ENCODE measurements at regions not wholly inside any gene's neighbourhood (a gene's known extent, or its start where the extent isn't known, plus 50 kb on each side); places are given as distances from the start of the nearest gene placed in this dataset.
"Not testable (repeated sequence)": the region's sequence is repeated elsewhere in the genome, so short reads cannot be mapped to it uniquely, and the experiment has no call there.

DNA sequence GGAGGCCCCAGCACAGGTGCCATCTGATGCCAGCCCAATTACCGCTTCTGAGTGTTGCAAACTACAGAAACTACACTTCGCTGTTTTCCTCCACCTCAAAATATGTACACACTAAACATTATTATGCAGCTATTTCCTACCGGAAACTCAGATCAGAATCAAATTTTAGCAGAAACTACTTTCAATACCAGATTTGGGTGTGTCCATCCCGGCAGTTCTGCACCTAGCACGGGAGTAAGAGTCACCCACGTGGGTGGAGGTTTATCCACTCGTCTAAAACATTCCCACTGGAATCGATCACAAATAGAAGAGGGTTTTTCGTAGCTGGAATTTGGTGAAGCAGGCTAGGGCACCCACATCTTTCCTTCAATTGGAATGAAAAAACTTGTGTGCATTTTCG, 214.4 kb upstream of the PRKCQ start:
- no peak for DNase-seq

DNA sequence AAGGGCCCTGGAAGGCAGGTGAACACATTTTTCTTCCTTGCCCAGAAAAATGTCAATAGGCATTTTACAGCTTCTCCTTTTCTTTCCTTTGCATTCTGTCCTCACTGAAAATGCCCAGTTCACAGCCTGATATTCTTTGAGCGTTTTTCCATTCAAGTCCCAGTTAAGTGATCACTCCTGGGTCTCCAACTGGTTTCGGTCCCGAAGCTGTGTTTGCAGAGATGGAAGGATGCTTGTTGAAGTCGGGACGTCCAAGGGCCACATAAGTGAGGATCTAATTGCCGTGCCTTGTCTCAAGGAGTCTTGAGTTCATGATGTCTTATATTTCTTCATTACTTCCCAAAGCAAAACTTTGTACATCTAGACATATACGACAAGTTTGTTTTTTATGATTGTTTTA, 208.7 kb upstream of the PRKCQ start:
- DNase-seq, result no peak

DNA sequence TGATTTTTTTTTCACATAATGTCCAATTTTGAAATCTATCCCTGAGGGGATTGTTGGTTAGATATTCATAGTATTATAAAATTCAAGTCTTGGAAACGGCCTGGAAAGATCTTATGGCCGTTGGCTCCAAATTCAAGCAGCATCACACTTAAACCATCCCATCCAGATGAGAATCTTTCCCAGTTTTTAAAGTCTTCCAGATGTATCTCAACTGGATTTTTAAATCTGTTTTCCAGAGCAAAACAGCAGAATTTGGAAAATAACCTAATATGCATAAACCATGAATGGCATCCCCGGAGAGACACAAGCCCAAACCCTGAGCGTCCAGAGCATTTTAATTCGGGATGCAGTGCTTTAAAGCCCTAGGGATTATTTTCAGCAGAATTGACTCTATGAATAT, 208.2 kb upstream of the PRKCQ start:
- DNase-seq, result no peak

DNA sequence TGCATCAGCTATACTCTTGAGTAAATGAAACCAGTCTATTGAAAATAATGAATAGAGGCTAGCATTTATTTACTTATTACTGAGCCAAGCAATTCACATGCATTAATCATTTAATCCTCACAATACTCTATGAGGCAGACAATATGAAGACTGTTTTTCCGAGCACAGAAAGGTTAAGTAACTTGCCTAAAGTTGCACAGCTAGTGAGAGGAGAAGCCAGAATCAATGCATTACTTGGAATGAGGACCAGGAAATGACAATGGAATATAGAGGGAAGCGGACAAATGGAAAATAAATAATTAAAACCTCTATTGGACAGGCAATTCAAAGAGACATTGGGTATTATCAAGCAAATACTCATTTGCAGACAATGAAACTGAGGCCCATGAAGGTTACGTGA, 207.6 kb upstream of the PRKCQ start:
- DNase-seq, result no peak

DNA sequence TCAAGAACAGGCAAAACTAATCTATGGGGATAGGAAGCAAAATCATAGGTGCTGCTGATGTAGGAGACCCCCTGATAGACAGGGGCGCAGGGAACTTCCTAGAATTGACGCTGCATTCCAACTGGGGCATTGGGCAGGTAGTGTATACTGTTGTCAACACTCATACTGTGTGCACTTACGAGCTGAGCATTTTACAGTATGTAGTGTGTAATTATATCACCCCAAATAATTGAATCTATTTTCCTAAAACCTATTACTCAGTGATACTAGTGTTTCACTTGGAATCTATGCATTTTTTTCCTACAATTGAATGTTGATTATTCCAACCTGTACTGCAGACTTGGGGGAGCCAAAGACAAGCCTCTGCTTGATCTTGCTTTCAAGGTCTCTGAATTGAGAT, 207.0 kb upstream of the PRKCQ start:
- DNase-seq, result no peak

DNA sequence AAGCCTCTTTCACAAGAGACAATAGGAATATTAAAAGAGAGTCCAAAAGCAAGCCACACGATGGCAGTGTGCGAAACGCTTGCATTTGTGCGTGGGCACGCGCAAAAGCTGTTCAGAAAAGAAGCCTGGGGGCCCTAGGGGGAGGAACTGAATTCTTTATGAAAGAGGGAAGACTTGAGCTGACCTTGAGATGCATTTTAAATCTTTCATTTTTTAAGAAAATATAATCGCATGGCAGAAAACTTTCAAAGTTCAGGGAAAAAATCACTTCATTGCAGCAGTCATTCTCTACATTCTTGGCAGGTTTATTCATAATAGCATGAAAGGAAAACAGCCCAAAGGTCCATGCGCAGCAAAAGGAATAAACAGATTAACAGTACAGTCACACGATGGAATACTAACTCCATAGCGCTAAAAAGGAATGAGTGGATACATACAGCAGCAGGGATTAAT, 206.5 kb upstream of the PRKCQ start:
- DNase-seq, result no peak

DNA sequence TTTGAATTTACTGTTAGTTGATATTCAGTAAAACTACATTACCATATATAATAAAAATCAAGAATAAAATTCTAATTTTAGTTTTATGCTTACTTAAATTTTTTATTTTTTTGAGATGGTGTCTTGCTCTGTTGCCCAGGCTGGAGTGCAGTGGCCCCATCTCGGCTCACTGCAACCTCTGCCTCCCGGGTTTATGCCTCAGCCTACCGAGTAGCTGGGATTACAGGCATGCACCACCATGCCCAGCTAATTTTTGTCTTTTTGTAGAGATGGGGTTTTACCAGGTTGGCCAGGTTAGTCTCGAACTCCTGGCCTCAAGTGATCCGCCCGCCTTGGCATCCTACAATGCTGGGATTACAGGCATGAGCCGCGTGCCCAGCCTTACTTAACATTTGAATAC, 204.4 kb upstream of the PRKCQ start:
- DNase-seq, result not testable (repeated sequence)

DNA sequence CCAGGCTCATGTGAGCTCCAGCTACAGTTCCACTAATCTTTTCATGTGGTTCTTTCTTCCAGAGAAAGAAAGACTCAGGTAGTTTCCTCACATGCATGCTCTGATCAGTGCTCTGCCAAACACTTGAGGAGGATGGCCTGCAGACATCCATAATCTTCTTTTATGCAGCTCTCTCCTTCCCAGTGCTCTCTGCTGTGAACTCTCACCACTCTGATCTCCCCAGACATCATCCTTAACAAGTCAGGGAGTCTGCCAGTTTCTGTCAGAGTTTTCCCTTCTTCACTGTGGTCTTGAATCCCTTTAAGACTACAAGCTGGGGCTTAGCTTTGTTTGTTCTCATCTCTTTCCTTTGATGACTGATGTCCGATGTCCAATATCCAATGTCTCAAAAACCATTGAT, 203.4 kb upstream of the PRKCQ start:
- DNase-seq, result no peak

DNA sequence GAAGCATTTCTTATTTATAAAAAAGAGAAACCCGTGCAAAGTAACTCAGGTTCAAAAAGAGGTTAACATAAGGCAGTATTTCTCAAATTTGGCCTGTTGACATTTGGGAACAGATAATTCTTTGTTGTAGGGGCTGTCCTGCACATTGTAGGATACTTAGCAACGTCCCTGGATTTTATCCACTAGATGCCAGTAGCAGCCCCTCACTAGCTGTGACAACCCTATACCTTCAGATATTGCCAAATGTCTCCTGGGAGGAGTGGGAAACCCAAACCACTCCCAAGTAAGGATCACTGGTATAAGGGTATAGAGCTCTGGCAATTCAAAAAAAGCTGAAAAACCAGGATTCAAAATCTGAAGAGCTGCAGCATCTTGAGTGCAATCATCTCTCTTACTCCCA, 202.3 kb upstream of the PRKCQ start:
- no peak for DNase-seq

DNA sequence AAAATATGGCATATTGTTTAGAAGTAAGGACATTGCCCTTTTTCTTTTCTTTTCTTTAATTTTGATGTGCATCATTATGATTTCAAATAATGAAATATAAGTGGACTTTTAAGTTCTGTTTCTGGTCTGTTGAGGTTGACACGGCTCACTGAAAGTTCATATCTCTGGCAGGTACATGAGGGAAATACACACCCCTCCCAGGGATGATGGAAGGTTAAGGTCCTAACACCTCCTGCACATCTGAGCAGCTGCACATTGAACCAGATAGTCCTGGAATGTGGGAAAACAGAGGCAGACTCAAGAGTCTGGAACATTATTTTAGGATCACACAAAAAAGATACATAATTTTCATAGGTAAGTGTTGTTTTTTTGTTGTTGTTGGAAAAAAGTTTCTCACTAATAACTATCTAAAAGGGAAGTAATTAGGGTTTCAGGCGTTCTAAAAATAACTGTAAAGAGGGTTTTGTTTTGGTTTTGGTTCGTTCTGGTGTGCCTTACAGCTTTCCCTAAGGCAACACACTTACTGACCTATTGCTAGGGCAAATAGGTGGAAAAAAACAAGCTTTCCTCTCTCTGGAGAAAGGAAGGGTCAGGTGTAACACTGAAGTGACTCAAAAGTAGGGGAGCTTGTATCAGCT, 201.2 kb upstream of the PRKCQ start:
- no peak for DNase-seq

DNA sequence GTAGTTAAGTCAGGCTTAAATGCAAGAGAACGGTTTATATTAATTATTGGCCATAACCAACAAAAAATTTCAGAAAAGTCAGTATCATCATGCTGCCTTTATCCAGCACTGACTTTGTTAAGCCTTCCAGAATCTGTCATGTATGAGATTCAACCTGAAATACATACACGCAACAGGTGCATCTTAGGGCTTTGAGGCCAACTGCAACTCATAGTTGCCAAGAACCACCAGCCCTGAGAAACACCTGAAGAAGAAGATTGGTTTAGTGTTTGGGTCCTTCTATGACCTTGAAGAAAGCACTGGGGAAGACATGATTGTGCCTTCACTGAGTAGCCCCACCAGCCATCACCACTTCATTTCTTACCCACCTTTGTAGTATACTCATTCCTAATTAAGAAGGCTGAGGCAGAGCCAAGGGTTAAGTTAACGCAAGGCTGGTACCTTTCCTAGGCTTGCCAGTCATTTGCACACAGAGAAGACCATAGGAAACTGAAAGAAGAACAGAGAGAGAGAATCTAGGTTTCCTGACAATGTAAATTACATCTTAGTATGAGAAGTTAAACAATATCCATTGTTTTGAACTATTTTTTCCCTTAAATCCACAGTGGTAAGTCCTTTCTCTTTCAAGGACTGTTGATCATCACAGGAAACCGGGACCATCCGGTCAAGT, 200.1 kb upstream of the PRKCQ start:
- DNase-seq, result no peak

DNA sequence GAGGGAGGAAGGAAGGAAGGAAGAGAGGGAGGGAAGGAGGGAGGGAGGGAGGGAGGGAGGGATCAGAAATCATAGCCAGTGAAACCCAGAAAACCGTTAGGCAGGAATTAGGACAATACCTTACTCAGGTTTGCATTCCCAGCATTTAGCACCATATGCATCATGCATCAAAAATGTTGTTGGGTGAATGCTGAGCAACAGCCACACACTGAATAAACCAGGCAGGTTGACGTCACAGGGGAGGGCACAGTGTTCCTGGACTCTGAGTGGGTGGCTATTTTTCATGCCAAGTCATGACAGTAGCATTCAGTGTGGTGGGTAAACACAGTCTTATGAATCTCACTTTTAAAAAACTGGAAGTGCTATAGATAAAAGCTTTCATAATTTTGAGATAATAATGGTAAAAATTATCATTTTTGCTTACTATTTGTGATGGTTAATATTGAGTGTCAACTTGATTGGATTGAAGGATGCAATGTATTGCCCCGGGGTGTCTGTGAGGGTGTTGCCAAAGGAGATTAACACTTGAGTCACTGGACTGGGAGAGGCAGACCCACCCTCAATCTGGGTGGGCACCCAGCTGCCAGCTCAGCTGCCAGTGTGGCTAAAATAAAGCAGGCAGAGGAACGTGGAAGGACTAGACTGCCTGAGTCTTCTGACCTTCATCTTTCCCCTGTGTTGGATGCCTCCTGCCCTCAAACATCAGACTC, 199.1 kb upstream of the PRKCQ start:
- DNase-seq, result no peak

DNA sequence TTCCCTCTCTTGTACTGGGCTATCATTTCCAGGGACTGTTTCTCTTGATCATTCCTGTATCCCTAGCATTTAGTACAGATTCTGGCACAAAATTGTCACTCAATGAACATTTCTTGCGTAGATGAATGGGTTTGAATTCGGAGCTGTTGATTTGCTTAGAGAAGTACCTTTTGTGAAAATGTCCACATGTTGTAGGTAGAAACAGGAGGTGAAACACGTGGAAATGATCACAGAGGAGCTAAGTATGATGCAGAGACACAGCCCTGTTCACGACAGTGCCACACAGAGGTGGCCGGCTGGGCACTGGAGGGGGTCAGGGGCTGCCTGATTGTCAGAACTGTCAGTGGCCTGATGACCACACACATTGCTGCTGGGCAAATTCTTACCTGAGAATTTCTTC, 196.1 kb upstream of the PRKCQ start:
- no peak for DNase-seq

DNA sequence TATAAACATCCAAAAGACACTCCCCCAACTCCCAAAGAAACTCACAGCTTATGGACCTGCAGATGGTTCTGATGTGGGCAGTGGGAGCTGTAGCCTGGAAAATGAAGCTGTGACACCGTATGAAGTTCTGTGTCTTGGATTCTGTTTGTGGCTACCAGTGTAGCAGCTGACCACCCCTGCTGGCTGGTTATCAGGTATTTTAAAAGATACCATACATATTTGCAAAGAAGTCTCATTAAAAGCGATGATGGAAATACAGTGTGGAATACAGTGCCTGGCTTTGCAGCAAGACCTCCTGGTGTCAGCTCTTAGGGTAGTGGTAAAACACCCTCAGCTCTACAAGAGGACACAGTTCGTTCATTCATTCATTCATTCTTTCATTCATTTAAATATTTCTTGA, 194.3 kb upstream of the PRKCQ start:
- no peak for DNase-seq

DNA sequence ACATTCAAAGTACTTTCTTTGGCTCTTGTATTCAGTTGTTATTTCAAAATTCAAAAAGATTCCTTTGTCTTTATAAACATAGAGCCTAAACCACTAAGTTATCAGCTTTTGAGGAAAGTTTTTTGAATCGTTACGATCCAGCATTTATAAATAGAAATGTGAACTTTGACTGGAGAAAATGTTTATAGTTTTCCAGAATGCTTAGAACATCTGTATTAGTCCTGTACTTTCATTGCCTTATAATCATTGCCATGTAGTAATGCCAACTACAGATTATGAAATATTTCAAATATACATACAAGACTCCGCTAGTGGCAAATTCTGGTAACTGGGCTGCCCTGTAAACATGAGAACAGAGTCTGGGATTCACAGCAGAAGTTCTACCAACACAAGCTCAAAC, 191.3 kb upstream of the PRKCQ start:
- DNase-seq, result no peak

DNA sequence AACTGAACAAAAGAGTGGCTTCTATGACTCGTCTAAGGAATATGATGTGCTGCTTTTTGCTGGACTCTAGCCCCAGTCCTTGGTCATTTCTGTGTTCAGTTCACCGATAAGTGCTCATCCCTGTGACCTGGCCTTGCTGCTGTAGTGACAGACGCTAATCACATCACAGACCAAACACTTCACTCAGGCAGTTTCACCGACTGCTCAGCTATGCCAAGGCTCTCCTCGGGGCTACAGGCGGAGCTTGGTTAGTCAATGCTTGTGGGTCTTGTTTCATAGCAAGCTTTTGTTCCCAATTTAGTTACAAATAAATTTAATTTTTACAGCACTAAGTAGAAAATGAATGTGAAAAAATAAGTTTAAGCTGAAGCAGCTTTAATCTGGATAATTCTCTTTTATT, 190.8 kb upstream of the PRKCQ start:
- no peak for DNase-seq

DNA sequence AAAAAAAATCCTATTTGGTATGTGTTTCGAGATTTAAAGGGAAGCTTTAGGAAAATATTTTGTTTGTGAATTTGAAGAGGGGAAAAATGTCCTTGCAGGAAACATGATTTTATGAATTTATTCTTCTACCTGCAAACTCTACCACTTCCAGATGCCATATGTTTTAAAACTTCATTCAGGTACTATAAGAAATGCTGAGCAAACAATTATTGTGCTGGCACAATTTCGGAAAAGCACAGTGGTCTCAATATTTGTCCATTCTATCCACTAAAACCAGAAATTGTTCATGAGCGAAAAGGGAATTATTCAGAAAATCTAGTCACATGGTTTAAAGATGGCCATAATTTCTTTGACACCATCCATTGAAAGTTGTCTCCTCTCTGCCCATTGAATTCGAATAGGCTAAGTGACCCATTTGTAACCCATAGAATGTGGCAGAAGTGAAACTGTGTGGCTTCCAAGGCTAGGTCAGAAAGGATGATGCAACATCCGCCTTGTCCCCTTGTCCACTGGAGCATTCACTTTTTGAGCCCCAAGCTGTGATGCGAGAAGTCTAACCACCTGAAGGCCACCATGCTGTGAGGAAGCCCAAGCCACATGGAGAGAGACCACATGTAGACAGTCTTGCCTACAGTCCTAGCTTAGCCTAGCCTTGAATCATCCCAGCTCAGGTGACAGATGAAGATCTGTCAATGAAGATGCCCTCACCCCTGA, 189.8 kb upstream of the PRKCQ start:
- DNase-seq, result peak; percentile 23

DNA sequence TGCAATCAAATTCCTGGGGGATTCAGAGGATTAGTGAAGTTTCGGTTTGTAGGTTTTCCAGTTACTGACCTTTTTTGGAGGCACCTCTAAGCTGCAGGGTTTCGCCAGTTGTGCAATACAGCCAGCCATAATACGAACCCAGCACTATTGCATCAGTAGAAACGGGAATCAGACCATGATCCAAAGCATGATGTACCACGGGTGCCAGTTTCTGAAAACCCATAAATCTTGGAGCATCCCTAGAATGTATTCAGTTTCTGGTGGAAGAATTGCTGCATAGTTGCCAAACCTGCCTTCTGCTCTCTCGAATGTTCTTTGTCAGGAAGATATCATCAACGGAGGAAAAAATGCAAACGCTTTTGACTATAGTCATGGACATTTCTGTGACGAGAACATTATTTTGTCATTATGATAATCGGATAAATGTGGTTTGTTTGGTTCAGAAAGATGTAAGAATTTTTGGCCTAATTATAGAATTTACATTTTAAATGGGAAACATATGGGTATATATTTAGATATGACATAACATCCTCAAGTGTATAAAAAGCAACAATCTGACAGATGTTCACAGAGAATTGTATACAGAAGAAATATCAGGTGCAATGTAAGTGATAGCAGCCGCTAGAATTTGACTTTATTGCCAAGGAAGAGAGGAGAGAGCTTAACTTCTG, 186.2 kb upstream of the PRKCQ start:
- peak; percentile 45 for DNase-seq

DNA sequence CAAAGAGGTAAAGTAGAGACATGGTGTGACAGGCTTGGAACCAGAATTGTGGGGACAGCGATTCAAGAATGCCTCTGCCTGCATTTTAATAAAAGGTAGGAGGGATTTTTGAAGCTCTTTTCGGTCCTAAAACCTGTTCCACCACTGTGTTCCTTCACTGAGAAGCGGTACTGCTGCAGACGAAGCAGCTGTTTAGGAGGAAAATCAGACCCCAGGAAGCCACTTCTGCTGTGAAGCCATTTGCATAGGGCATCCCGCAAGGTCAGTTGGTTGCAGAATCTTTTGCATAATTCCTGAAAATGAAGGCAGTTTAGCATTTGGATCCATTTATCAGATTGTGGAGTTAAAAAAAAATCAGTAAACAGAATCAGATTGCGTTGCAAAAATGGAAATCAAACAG, 183.3 kb upstream of the PRKCQ start:
- DNase-seq, result no peak

DNA sequence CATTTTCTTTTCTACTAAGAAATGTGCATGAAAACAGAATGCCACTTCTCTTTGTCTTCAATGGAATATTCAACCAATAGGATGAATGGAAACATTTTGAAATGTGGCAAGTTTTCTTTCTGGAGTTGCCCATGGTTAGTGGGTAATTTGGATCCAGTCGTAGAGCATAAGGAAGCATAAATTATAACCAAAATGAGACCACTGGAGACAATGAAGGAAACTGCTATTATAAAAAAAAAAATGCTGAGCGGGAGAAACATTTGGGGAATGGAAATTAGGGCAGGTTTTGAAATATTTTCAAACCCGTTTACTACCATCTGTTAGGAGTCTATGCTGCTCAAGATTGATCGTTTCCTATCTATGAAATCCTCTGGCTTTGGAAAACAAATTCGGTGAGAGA, 182.9 kb upstream of the PRKCQ start:
- DNase-seq, result no peak

DNA sequence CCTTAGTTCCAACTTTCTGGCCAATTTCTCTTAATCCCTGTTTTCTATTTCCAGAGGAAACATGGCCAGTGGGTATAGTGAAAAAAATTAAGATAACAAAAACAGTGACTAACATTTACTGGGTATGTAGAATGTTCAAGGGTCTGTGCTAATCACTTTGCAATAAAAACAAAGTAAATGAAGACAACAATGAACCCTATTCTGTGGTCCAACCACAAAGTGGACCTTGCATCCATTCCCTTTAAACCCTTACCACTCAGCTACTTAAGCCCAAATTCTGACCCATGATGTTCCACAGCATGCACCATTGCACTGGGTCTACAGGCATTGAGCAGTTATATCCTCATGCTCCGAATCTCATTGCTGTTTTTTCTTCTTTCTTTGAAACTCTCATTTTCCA, 179.9 kb upstream of the PRKCQ start:
- no peak for DNase-seq

DNA sequence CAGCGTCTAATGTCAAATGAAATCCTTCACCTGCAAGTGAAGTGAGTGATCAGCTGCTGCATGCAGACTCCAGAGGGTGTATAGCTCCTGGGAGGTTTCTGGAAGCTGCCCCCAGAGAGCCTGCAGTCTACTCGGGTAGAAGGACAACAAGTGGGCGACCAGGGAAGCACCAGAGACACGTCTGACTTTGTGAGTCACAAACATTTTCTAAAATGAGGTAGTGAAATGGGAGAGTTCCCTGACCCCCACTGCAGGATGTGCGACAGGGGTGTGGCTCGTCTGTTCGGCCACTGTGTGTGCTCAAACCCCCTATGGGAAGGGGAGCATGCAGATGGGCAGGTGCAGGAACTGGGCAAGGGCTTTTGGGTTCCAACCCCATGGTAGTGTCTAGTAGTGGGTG, 177.1 kb upstream of the PRKCQ start:
- DNase-seq, result no peak

DNA sequence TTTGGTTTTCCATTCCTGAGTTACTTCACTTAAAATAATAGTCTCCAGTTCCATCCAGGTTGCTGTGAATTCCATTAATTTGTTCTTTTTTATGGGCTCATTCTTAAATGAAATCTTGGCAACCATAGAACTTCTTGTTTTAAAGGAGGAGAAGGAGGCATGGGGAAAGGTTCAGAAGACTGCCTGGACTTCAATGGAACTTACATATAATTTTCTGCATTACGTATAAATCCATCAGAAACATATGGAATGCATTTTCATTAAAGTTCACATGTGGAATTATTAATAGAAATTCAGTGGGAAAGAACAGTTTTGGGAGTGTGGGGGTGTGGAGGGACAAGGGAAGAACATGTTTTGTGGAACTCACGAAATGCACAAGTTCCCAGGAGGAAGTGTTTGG, 176.6 kb upstream of the PRKCQ start:
- DNase-seq, result no peak
